Glomerular visceral epithelial cell (primary cell): ENCODE measurements at regions not wholly inside any gene's neighbourhood (a gene's known extent, or its start where the extent isn't known, plus 50 kb on each side); places are given as distances from the start of the nearest gene placed in this dataset.
"Not testable (repeated sequence)": the region's sequence is repeated elsewhere in the genome, so short reads cannot be mapped to it uniquely, and the experiment has no call there.

Source experiments
- DNase-seq: peaks from one replicate; pipeline ENCODE4 v3.0.0-alpha.2; 2016; ENCODE audit errors: extremely low spot score

DNA sequence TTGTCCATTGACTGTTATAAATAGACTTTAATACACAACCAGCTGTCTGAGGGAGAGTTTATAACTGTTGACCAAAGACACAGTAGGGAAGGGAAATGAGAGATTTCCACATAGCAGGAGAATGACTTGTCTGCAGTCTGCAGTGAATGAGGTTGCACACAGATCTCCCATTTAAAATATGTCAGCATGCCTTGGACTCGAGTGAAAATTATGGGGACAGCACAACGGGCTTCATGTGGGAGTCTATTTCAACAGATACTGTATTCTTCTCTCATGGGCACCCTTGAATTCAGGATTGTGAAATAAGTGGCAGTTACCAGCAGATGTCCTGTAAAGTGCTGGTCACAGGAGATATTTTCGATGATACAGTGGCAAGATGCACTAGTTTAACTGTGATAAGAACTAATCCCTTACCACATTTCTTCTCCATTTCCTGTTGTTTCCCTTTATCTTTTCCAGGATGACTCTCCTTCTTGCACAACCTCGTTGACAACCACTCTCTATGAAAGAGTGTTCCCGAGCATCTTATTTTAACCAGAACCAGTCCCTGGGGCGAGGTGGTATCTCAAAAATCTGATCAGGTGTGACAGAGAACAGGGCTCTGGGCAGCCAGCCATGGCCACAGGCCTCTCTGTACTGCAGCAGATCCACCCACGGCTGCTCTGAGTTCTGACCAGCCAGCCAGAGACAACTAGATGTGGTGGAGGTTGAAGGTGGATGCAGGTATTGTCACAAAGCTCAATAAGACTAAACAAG, 51.5 kb upstream of the MAP3K1 start:
- peak; percentile 17 for DNase-seq

DNA sequence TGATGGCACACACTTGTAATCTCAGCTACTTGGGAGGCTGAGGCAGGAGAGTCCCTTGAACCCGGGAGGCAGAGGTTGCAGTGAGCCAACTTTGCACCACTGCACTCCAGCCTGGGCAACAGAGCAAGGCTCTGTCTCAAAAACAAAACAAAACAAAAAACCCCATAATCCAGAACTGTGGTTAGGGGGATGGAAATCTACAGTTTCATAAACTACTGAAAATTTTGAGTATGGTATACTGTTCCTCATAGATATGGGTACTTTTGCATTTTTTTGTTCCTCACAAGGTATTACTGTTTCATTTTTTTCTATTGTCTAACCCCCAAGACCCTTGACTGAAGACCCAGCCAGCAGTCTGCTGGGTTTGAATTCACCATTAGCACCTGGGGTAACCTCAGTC, 52.2 kb upstream of the MAP3K1 start:
- DNase-seq, result no peak

DNA sequence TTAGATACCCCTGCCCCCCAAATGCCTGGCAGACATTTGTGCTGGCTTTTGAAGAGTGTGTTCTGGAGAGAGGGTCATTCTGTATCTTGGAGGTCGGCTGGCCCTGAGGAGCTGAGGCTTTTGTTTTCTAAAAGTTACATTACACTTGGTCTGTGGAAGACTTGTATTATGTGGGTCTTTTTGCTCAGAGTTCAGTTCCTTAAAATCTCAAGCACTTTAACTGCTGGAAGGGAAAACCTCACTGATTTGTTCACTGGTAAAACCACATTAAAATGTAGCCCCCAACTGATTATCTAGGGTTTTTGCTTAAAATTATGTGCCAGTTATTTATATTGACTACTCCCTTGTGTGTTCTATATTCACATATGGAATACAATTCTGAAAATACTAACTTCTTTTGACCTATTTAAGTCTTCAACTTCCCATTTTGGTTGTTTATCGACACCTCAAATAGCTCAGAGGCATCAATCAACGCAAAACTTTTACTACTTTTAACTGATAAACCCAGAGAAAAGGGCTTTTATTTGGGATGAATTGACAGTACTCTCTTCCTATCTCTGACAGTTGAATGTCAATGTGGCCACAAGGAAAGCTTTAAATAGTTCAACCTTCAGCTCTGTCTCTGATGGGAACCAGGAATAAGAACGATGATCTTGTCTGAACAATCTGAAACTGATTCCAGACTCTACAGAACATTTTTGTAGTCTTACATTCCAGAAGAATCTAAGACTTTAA, 54.0 kb upstream of the MAP3K1 start:
- no peak for DNase-seq

DNA sequence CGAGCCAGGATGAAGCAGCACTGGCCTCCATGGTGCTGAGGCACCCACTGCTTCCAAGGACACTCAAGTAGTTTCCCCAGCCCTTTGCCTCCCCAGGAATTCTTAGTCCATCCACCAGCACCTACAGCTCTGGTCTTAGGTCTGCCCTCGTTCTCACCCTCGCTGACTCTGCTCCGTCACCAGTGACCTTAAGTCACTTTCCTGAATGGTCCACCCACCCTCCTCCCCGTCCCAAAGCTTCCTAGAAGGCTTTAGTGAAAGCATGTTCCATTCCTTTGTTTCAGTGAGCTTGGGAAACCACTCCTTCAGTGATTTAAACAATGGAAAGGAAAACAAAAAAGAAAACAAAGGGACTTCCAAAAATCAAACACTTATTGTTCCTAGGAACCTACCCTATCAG, 54.6 kb upstream of the MAP3K1 start:
- no peak for DNase-seq

DNA sequence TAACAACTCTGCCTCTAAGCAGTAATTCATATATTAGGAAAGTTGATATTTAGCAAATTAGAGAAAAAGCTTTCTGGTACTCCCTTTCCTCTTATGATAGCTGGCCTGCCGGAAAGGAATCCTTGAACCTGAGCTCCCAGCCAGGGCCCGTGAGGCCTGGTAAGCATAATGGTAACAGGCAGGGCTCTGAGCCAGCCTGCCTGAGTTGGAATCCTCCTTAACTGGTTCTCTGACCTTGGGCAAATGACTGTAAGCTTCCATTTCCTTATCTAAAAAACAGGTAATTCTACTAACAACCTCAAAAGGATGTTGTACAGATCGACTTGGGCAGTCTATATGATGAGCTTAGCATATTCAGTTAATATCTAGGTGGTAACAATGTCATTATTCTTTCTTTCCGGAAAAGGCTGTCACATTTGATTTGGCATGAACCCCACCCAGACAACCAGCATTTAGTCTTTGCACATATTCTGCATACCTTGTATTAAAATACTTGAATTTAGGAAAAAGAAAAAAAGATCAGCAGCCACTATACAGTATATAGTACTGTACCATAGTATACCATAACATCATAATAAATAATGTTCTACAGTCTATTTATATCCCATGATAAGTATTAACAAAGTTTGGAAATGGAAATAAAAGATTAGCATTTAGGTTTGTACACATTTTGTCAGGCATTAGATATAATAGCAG, 55.7 kb upstream of the MAP3K1 start:
- no peak for DNase-seq

DNA sequence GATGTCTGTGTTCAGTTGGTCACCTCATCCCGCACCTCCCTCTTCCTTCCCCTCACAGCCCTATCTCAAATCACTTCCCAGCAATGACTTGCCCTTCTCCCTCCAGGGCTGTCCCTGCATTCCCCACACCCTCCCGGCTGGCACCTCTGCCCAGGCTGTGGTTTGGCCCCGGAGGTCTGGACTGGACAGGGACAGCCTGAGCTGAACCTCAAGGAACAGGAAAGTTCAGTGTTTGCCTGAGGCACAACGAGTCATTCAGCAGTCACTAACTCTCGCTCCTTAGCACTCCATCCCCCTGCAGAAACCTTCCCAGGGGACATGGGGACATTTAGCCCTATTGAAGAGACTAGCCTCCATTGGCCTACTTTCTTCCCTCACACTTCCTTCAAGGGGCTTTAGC, 58.3 kb upstream of the MAP3K1 start:
- peak; percentile 15 for DNase-seq

DNA sequence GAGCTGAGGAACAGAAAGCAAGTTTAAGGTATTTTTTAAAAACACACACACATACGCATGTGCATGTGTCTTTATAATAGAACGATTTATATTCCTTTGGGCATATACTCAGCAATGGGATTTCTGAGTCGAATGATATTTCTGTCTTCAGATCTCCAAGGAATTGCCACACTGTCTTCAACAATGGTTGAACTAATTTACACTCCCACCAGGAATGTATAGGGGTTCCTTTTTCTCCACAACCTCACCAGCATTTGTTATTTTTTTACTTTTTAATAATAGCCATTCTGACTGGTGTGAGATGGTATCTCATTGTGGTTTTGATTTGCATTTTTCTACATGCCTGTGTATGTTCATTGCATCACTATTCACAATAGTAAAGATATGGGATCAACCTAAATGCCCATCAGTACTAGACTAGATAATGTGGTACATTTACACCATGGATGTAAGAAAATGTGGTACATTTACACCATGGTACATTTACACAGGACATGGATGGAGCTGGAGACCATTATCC, 60.3 kb upstream of the MAP3K1 start:
- no peak for DNase-seq

DNA sequence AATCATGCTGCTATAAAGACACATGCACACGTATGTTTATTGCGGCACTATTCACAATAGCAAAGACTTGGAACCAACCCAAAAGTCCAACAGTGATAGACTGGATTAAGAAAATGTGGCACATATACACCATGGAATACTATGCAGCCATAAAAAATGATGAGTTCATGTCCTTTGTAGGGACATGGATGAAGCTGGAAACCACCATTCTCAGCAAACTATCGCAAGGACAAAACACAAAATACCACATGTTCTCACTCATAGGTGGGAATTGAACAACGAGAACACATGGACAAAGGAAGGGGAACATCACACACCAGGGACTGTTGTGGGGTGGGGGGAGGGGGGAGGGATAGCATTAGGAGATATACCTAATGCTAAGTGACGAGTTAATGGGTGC, 61.8 kb upstream of the MAP3K1 start:
- not testable (repeated sequence) for DNase-seq

DNA sequence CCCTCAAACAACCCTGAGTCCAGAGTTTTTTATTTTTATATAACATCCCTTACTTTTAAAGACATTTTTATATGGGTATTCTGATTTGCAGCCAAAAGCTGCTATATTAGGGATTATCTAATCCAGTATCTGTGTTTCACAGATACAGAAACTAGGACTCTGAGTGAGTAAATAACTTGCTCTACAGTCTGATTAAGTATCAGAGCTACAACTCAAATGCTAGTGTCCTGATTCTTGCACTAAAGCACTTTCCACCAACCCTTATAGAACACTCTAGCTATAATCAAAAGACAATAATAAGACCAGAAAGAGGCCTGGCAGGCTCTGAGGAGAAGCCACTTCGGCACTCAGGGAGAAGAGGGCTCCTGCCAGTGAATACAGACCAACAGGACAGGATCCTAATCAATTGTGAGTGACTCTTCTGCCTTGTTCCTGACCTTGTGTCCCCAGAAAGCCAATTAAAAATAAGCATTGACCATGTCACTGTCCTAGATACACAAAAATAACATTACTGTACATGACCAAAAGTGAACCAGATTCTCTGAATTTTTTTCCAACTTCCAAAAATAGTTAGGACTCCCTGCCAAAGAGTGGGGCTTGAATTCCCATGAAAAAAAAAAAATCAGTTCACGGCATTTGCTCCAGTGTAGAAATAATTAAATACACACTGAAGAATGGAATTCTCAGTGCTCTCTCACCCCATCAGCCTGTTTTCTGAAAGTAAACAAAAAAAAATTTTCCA, 63.6 kb upstream of the MAP3K1 start:
- no peak for DNase-seq

DNA sequence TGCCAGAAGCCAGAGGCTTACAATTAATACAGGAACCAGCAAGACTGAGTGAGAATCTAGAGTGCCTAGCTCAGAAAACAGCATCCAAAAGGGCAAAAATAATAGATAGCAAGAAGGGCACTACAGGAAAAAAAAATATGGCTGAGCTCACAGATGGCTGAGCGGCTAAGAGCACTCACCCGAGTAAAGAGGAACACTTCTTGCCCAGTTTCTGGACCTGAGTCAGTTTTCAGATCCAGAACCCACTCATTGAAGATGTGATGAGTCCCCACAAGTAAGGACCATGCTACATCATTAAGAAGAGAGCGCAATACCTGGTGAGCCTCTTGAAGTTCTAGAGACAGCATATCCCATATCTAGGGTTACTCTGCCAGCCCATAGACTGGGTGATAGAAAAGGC, 65.5 kb upstream of the MAP3K1 start:
- no peak for DNase-seq

DNA sequence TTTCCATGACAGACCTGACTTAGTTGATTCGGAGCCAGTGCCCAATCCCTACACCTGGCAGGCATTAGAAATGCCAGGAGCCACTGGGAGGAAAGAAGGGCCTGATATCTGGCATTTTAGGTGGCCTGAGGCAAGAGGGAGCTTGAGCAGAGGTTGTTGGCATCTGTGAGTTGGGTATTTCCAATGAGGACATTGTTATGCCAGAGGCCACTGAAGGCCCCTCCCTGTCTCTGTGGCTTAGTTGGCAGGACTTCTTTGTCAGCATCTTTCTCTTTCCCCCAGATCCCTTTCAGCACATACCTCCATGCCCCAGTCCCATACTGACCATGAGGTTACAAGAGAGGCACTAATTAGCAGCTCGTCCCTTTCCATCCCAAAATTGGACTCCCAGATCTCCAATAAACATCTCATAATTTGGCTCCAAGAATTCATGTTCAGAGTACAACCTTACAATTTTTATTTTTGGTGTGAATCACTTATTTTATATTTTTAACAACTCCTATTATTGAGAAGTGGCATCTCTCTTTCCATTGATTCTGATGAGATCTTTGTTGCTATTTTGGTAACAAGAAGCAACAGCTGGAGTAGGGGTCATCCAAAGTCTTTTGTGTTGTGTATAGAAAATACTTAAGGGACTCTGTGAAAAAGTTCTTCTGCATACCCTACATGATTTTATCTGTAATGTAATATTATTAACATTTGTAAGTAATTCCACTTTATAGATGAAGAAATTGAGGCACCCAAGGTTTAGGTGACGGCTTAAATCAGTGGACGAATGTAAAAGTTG, 68.6 kb upstream of the MAP3K1 start:
- DNase-seq, result no peak

DNA sequence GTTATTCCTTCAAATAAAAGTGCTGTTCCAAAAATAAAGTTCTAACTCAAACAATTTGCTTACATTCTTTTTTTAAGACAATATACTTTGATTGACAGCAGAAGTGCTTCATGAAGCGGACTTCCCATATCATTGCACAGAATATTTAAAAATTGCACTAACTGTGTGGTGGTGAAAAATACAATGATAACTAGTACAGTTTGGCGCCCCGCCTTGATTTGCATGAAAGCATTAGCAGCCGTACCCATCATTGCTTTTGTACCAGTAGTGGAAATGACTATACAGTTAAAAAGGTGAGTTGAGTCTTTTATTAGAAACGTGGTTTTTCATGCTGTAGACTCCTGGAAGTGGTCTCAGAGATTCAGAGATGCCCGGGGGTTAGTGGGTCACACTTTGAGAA, 69.5 kb upstream of the MAP3K1 start:
- DNase-seq, result no peak

DNA sequence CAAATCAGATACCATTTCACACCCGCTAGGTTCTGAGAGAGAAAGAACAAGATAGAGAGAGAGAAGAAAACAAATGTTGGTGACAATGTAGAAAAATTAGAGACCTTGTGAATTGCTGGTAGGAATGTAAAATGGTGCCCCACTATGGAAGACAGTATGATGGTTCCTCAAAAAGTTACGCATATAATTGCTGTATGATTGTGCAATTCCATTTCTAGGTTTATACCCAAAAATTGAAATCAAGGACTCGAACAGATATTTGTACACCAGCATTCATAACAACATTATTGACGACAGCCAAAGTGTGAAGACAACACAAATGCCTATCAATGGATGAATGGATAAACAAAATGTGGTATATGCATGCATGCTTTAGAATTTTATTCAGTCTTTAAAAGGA, 74.5 kb upstream of the MAP3K1 start:
- DNase-seq, result no peak

DNA sequence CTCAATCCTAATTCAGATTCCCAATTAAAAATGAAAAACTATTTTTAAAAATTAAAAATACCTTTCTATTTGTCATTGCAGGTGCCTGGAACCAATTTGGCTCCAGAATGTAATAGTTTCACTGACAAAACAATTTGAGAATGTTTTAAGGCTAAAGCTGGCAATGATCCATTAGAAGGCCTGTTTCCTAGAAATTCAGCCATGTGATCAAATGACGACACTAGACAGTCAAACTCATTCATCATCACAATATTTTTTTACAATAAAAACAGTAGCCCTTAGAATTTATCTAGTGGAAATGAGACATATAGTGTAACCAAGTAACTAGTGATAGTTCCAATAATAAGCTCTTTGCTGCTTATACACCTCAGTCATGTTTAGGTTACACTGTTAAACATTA, 75.4 kb upstream of the MAP3K1 start:
- no peak for DNase-seq

DNA sequence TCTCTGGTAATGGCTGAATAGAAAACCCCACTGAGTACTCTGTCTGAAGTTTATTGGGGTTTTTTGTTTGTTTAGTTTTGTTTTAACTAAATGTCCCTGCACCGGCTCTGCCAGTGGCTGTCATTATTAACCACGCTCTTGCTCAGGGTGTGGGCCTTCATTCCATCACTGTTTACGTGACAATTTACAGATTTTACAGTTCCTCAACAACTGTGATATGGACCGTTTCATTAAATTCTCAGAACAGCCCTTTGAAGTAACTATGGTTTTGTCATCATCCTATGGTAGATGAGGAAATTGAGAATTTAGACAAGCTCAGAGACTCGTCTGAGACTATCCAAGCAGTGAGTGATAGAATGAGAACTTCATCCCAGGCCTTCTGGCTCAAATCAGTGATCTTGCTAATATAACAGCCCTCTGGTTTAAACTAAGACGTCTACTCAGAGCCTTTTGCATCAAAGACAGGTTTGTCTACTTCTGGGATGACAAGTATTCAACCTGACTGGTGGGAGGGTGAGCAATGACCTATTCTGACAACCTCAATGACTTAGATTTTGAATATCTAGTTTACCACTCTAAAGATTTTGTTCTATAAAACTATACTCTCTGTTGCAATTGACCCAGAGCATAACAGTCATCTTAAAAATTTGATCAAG, 77.3 kb upstream of the MAP3K1 start:
- DNase-seq, result no peak

DNA sequence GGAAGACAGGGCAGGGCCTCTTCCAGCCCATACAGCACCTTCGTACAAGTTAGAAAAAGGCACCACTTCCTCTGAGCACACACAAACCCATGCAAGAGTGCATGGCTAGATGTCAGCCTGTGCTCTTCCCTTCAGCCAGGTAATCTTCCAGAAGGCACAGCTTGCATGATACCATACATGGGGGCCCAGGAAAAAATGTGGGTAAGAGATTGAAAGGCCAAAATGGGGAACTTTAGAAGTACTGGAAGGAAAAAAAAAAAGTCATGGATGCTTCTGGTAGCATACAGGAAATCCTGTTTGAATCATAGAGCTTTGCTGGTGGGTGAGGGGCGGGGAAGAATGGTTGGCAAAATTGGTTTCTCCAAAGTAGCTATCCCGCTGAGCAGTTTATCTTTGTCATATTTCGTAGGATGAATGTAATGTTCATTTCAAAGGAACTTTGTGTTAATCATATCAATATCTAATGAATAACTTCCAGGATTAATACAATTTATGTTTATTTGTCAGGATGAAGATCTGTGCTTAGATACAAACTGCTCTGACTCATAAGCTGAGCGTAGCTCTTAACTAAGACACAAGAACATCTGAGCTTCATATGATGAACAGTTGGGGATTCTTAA, 78.2 kb upstream of the MAP3K1 start:
- DNase-seq, result no peak

DNA sequence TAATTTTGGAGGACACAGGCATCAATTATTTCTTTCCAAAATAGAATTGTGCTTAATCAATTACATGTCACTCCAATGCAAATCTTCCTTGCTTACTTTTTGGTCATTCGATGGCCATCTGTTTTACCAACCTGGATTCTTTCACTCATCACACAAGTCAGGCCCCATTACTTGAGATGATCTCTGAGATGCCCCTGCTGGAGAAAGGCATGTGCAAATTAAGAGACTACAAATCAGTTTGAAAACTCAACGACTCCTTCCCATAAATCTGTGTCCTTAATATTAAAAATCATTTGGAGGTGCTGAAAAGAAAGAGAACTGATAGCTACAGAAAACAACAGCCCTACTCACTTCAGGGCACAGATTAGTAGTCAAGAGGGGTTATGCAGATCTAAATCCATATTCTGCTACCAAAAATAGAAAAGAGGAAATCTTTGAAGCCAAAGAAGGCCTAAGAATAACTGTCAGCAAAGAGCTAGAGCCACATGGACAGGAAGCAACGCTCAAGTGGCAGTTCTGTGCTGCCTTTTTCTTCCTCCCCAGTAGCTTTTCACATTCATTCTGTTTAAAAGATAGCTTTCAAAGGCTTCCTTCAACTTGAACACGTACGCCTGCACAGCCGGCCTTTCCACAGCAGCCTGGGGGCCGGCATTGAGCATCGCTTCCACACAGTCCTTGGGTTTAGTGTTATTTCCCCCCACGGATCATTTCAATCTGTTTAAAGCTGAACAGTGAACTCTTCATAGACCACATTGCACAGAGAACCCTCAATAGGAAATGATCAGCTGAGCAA, 79.3 kb upstream of the MAP3K1 start:
- no peak for DNase-seq

DNA sequence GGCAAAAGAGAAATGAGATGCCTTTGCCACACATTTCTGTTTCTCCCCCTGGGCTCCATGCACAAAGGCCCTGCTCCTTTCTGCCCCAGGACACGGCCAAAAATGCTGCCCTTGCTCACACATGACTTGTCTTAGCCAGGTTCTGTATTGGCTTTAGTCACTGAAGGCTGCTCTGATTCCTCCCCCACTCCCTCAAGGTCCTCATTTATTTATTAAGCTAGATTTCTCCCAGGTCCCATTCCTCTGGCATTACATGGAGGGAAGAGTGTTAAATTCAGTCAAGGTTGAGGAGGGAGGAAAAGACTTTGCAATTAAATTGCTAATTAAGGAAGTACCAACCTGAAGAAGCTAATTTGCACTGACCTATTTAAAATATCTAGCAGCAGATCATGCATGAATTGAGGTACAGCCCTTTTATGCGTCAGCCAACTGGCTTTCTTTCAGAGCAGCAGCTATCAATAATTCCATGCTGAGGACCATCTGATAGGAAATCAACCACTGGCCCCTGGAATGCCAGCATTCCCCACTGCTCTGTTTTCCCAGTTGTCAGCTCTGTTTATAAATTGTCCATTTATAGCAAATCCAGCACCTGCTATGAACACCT, 81.2 kb upstream of the MAP3K1 start:
- no peak for DNase-seq

DNA sequence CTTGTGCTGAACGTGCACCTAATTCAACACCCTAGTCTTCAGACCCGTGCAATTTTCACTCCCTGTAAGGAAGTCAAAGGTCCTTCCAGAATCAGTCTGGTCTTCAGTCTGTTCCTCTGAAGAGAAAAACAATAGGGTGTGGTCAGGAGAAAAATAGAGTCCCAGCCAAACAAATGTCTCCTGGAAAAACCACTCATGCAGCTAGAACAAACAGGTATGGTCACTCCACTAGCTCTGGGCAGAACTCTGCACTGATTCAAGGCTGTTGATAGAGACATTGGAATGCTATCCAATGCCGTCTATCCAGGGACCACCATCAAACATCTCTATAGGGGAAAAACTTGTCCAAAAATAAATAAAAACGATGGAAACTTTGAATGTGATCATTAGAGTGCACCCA, 81.8 kb upstream of the MAP3K1 start:
- no peak for DNase-seq
